OCI-LY7 (cell line): ENCODE measurements at regions not wholly inside any gene's neighbourhood (a gene's known extent, or its start where the extent isn't known, plus 50 kb on each side); places are given as distances from the start of the nearest gene placed in this dataset.

ENCODE experiments used
- BruUV-seq: library from RNA; stranded (reverse); fragments of 400-500 nt; replicated peaks from 2 replicates; lab custom pipeline; 2021; lab: Mats Ljungman, UMichigan
- CTCF ChIA-PET: fragments of 300-600 bp; sonication (Branson Sonifier 250); formaldehyde crosslinking; loops from one replicate; lab custom pipeline; 2022; ENCODE audit warnings: antibody characterized with exemption; ENCODE audit not compliant: unreplicated experiment; lab: Charles Lee
- POLR2A ChIA-PET: fragments of 300-600 bp; sonication (Branson Sonifier 250); formaldehyde crosslinking; loops from one replicate; lab custom pipeline; 2022; ENCODE audit warnings: antibody characterized with exemption; lab: Charles Lee
- DNase-seq: peaks from one replicate; pipeline ENCODE4 v3.0.0-alpha.2; 2015; ENCODE audit warnings: low spot score
- H2AFZ ChIP-seq: fragments of 200-600 bp; sonication (generic), shearing (Covaris generic); 2 replicates; pipeline ENCODE4 v1.6.1; 2014; ENCODE audit warnings: mild to moderate bottlenecking, antibody characterized with exemption, low read length, moderate library complexity
- H3K27ac ChIP-seq: fragments of 200-600 bp; sonication (generic); 2 replicates; pipeline ENCODE4 v1.5.1; 2014; ENCODE audit warnings: mixed run types, low read depth, mild to moderate bottlenecking, moderate library complexity, low read length, inconsistent platforms; ENCODE audit not compliant: poor library complexity, severe bottlenecking
- H3K36me3 ChIP-seq: fragments of 200-600 bp; sonication (generic); 2 replicates; pipeline ENCODE4 v1.6.1; 2014; ENCODE audit warnings: mild to moderate bottlenecking, antibody characterized with exemption, low read length, moderate library complexity, mixed read lengths; ENCODE audit not compliant: insufficient read depth
- H3K4me1 ChIP-seq: fragments of 200-600 bp; sonication (generic); 2 replicates; pipeline ENCODE4 v1.5.1; 2014; ENCODE audit warnings: mild to moderate bottlenecking, low read length; ENCODE audit not compliant: insufficient read depth, poor library complexity, severe bottlenecking
- H3K4me2 ChIP-seq: fragments of 200-600 bp; sonication (generic); 2 replicates; pipeline ENCODE4 v1.6.1; 2014; ENCODE audit warnings: mild to moderate bottlenecking, low read length
- H3K4me3 ChIP-seq: fragments of 200-600 bp; sonication (generic); 2 replicates; pipeline ENCODE4 v1.5.1; 2014; ENCODE audit warnings: mild to moderate bottlenecking, low read depth, low read length; ENCODE audit not compliant: poor library complexity, severe bottlenecking
- H3K79me2 ChIP-seq: fragments of 200-600 bp; sonication (generic); 2 replicates; pipeline ENCODE4 v1.6.1; 2016; ENCODE audit warnings: low read depth, mild to moderate bottlenecking, low read length, moderate library complexity, mixed read lengths; ENCODE audit not compliant: insufficient read depth
- H3K9me2 ChIP-seq: fragments of 200-600 bp; sonication (generic); 2 replicates; pipeline ENCODE4 v1.6.1; 2016; ENCODE audit warnings: mild to moderate bottlenecking, low read length, mixed read lengths; ENCODE audit not compliant: insufficient read depth
- H3K9me3 ChIP-seq: fragments of 200-600 bp; sonication (generic); 2 replicates; pipeline ENCODE4 v1.6.1; 2014; ENCODE audit warnings: mild to moderate bottlenecking, mixed run types, low read length, mixed read lengths
- H4K20me1 ChIP-seq: fragments of 200-600 bp; sonication (generic); 2 replicates; pipeline ENCODE4 v1.6.1; 2014; ENCODE audit warnings: mild to moderate bottlenecking, antibody characterized with exemption, low read length, moderate library complexity, mixed read lengths; ENCODE audit not compliant: insufficient read depth
- EZH2phosphoT487 ChIP-seq: fragments of 200-600 bp; sonication (generic); IDR thresholded peaks from 2 replicates; pipeline ENCODE4 v1.6.1; 2018; ENCODE audit warnings: low read depth, borderline replicate concordance, mild to moderate bottlenecking, mixed run types, antibody characterized with exemption, low read length, moderate library complexity, mixed read lengths
- intact Hi-C: fragments of 100-400 bp; cut with micrococcal nuclease; formaldehyde crosslinking; loops from one replicate; pipeline ENCODE4 v1.10.0; 2022; ENCODE audit not compliant: unreplicated experiment
- TF ChIP-seq, protein P1 (sequence below): fragments of 200-600 bp; sonication (generic); conservative IDR thresholded peaks from 2 replicates; pipeline ENCODE4 v1.5.1; 2014; ENCODE audit warnings: mild to moderate bottlenecking, antibody characterized with exemption, low read length, moderate library complexity, mixed read lengths

DNA sequence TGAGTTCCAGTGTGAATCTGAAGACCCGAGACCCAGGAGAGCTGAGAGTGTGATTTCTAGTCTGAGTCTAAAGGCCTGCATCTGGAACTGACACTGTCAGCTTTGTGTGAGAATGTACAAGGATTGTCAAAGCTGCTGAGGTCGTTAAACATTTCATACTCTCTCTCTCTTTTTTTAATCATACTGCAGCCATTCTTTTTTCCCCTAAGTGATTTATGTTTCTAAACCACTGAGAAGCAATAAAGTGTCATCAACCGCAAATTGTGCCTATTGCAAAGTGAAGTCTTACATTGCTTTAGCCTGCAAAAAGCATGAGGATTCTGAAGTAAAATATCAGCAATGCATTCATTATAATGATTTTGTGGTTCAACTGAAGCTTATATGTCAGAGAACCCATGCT is 106.0 kb downstream of the ASMT start:
- H3K9me3 ChIP-seq, result no peaks in the 10 kb centered on the region
- H3K4me2 ChIP-seq, result no peak overlapping the region
- H3K4me1 ChIP-seq, result no peaks in the 10 kb centered on the region
- H3K4me3 ChIP-seq, result no peak overlapping the region
- no peaks in the 10 kb centered on the region for H3K9me2 ChIP-seq
- no peak for DNase-seq
- TF ChIP-seq EZH2phosphoT487, result no peak
- TF ChIP-seq, protein P1, sequence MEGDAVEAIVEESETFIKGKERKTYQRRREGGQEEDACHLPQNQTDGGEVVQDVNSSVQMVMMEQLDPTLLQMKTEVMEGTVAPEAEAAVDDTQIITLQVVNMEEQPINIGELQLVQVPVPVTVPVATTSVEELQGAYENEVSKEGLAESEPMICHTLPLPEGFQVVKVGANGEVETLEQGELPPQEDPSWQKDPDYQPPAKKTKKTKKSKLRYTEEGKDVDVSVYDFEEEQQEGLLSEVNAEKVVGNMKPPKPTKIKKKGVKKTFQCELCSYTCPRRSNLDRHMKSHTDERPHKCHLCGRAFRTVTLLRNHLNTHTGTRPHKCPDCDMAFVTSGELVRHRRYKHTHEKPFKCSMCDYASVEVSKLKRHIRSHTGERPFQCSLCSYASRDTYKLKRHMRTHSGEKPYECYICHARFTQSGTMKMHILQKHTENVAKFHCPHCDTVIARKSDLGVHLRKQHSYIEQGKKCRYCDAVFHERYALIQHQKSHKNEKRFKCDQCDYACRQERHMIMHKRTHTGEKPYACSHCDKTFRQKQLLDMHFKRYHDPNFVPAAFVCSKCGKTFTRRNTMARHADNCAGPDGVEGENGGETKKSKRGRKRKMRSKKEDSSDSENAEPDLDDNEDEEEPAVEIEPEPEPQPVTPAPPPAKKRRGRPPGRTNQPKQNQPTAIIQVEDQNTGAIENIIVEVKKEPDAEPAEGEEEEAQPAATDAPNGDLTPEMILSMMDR, result no peak
- no peak overlapping the region for H2AFZ ChIP-seq
- no peaks in the 10 kb centered on the region for H3K79me2 ChIP-seq
- no TSS peak for BruUV-seq
- POLR2A ChIA-PET, result no interaction called here
- H3K27ac ChIP-seq, result no peak overlapping the region
- no peaks in the 10 kb centered on the region for H4K20me1 ChIP-seq
- intact Hi-C loops, result no loop called here
- H3K36me3 ChIP-seq, result no peaks in the 10 kb centered on the region
- CTCF ChIA-PET, result no interaction called here

DNA sequence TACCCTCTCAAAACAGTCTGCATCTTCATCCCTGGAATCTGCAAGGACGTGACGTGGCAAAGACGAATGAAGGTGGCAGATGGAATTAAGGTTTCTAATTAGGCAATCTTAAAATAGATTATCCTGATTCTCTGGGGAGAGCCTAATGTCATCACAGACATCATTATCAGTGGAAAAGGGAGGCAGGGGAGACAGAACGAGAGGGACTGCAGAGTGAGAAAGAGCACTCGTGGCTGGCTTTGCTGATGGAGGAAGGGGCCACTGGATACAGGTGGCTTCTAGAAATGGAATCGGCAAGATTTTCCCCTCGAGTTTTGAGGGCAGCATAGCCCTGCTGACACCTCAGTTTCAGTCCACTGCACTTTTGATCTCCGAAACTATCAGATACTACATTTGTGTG is 110.6 kb downstream of the ASMT start:
- intact Hi-C loops, result no loop called here
- TF ChIP-seq, protein P1, result no peak
- TF ChIP-seq EZH2phosphoT487, result no peak
- no peaks in the 10 kb centered on the region for H4K20me1 ChIP-seq
- DNase-seq, result no peak
- H3K36me3 ChIP-seq, result no peaks in the 10 kb centered on the region
- no TSS peak for BruUV-seq
- H3K9me3 ChIP-seq, result no peaks in the 10 kb centered on the region
- no peaks in the 10 kb centered on the region for H3K9me2 ChIP-seq
- H3K4me3 ChIP-seq, result no peak overlapping the region
- H3K79me2 ChIP-seq, result no peaks in the 10 kb centered on the region
- no peak overlapping the region for H3K27ac ChIP-seq
- ChIA-PET POLR2A (no interaction called here), CTCF (no interaction called here)
- H3K4me1 ChIP-seq, result no peaks in the 10 kb centered on the region
- H2AFZ ChIP-seq, result no peak overlapping the region
- H3K4me2 ChIP-seq, result no peak overlapping the region

DNA sequence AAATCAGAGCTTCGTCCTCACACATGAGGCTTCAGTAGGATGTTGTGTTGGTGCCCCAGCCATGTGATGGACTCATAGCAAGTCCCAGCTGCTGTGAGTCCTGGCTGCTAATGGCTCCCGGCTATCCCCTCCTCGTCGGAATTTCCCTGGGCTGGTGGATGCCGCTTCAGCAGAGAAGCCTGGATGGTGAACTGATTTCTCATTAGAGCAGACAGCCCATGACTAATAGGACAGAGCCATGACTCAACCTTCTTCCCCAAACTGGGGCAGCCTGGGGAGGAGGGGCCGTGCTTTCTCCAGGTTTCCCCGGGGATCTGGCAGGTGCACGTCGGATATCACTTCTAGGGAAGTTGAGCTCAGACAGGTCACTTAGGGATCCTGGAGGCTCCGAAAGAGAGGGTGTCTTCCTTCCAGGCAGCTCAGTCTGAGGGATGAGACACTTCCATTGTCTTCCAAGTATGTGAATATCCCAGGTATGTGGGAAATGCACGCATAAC is 112.7 kb downstream of the ASMT start:
- intact Hi-C loops, result no loop called here

More for the DNA sequence above, 112.7 kb downstream of the ASMT start:
- H3K9me3 ChIP-seq, result no peaks in the 10 kb centered on the region
- no peak overlapping the region for H3K4me3 ChIP-seq
- POLR2A ChIA-PET, result no interaction called here
- H2AFZ ChIP-seq, result no peak overlapping the region
- H3K4me1 ChIP-seq, result no peaks in the 10 kb centered on the region
- BruUV-seq, result TSS peak; percentile 63
- H3K36me3 ChIP-seq, result no peaks in the 10 kb centered on the region
- no peak for DNase-seq
- no peaks in the 10 kb centered on the region for H3K79me2 ChIP-seq
- H4K20me1 ChIP-seq, result no peaks in the 10 kb centered on the region
- H3K27ac ChIP-seq, result no peak overlapping the region
- no peak overlapping the region for H3K4me2 ChIP-seq
- CTCF ChIA-PET, result no interaction called here
- TF ChIP-seq, protein P1, result no peak
- TF ChIP-seq EZH2phosphoT487, result no peak
- H3K9me2 ChIP-seq, result no peaks in the 10 kb centered on the region
